ELR (cell line): ENCODE measurements at regions not wholly inside any gene's neighbourhood (a gene's known extent, or its start where the extent isn't known, plus 50 kb on each side); places are given as distances from the start of the nearest gene placed in this dataset.
"Not testable (repeated sequence)": the region's sequence is repeated elsewhere in the genome, so short reads cannot be mapped to it uniquely, and the experiment has no call there.

Source experiments
- DNase-seq: peaks from one replicate; pipeline ENCODE4 v3.0.0-alpha.2; 2015; ENCODE audit warnings: low read depth

DNA sequence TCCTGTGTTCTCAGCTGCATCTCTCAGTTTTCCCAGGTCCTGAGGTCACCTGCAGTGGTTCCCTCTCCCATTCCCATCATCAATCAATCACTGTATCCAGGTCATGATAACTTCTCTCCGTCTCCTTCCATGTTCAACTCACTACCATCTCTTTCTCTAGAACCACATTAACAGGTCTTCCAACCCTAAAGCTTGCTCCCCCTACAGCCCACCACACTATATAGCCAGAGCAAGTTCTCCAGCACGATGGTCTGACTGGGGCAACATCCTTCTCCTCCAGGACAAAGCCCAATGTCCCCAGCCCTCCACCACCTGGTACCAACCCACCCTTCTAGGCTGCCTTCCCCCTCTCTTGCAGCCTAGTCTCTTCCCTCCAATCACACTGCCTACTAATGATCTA is 241.6 kb downstream of the CDK5RAP2 start:
- no peak for DNase-seq

DNA sequence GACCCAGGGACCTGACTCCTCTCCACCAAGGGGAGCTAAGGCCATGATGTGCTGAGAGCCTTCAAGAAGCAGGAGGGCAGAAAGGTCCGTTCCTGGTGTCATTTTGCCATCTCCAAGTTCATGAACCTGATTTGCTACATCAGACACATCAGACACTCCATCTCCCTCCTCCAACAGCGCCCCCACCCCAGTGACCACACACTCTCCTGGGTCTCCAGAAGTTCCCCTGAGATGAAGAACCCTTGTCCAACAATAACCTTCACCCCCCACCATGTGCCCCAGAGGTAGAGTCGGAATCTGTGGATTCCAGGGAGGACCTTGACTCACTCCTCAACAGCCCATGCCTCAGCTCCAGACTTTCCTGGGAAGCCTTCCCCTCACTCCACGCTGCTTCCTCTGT is 242.8 kb downstream of the CDK5RAP2 start:
- DNase-seq, result no peak

DNA sequence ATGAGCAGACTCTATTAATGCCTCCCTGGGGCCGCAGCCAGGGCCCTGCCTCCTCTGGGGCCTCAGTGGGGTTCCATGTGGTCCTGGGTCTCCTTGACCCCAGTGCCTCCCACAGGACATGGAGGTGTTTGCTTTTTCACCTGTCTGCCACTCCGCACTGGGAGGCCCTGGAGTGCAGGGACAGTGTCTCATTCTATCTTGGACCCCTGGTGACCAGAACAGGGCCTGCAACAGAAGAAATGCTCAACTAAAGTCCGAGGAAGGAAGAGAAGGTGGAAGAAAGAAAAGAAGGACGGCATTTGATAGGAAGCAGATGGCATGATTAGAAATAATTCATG is 243.2 kb downstream of the CDK5RAP2 start:
- no peak for DNase-seq

DNA sequence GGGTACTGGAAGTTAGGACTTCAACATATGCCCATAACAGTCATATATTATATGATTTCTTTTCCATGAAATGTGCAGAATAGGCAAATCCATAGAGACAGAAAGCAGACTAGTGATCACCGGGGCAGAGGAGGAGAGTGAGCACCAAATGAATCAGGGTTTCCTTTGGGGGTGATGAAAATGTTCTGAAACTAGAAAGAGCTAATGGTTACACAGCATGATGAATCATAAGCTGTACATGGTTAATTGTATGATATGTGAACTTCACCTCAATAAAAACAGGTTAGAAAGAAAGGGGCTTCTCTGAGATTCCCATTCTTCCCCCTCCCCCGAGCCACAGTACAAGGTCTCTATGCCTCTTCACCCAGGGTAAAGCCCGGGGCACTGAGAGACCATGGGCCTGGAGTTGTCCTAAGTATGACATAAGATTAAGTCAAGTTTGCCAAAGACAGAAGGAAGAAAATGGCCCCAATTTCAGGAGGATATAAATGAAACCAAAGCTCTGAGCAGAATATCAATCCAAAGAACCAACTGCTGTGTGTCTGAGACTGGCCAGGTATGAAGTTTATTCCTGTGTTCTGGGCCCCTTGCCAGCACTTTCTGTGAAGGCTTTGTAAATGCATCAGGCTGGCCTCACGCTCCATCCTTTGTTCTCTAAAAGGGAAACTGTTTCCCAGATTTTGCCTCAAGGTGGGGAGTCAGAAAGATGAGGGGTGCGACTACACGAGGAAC is 243.8 kb downstream of the CDK5RAP2 start:
- DNase-seq, result peak; percentile 34

DNA sequence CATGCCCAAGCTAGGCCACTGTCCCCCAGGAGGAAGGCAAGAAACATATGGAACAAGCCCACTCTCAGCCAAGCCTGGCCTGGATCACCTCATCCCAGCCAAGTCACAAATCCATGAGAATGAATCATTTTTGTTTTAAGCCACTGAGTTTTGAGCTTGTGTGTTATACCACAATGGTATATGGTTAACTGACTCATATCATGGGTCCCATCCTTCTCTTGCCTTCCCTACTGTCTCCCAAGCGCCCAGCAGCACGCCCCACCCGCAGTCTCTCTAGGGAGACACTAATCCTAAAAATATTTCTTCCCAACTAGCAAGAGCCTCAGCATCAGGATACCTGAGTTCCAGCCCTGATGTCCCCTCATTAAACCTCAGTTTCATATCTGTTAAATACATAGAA is 248.1 kb downstream of the CDK5RAP2 start:
- peak; percentile 17 for DNase-seq

DNA sequence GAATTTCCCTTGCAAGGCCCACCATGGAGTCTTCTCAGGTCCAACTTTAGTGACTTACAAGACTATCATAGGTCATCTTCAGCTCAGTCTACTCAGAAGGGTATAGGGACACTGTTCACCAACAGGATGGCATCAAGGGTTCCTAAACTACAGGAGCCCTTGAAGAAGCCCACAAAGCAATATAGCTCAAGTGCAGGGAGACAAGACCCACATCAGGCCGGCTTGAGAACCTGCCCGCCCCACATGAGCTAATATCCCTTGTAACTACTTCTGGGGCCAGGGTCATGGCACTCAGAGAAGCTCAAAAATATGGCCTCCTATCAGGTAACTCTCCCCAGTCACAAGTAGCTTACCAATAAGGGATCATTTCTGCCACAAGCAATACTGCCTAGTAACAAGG is 249.9 kb downstream of the CDK5RAP2 start:
- DNase-seq, result no peak

DNA sequence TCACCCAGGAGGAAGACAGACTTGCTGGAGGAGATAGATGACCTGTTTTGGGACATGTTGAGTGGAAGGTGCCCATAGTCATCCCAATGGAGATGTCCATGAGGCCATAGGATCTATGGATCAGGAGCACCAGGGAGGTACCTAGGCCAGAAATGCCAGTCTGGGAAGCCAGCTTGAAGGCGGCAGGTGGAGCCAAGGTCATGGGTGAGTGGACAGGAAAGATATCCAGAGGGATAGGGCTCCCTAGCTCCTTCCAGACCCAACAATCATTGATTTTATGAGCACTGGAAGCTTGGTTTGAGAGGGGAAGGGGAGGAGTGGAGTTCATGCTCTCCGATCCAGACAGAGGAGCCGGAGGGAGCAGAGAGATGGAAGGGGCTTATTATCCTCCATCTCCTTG is 252.6 kb downstream of the CDK5RAP2 start:
- no peak for DNase-seq

DNA sequence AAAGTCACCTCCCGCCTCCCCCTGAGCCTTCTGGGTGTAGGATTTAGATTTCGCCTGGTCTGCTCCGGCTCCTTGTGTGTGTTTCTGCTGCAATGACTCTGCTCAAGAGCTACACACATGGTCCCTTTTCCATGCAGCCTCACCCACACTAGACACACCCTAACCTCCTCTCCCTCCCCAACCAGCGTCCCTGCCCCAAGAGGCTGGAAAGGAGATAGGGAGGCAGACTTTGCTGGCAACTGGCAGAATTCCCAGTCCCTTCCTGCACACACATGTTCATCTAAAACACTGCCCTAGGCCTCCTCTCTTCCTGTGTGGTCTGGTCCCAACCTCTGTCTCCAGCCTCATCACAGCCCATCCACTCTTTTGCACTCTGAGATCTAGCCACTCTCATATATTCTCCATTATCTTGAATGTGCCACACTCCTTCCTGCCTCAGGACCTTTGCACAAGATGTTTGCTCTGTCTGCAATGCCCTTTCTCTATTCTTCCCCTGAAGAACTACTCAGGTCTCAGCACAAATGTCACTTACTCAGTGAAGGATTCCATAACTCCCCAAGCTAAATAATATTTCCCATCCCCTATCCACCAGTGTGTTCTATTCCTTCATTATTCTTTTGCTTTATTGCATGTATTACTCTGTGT is 253.8 kb downstream of the CDK5RAP2 start:
- DNase-seq, result no peak

DNA sequence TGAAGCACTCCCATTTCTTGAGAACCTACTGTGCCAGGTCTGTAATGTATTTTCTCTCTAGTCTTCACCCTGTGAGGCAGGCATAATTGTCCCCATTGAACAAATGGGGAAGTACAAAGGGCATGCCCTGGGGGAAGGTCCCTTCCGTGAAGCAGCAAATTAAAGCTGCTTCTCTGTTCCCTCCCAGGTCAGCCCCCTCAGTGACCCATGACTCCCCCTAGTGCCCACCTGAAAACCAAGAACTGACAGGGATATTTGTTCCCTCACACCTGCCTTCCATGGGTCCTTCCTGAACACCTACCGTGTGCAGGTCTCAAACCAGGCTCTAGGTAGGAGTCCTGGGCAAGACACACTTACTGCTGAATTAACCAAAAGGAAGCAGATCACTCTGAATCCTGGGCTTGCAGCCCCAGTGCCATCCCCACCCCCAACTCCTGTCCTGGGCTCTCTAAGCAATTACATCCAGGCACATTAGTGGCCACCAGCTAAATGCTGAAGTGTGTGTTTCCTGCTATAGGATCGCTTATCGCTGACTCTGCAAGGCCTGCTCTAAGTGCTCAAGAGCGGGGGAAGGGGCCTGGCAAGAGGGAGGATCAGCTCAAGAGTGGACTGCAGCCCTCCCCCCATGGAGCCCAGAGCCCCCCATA is 254.8 kb downstream of the CDK5RAP2 start:
- no peak for DNase-seq

DNA sequence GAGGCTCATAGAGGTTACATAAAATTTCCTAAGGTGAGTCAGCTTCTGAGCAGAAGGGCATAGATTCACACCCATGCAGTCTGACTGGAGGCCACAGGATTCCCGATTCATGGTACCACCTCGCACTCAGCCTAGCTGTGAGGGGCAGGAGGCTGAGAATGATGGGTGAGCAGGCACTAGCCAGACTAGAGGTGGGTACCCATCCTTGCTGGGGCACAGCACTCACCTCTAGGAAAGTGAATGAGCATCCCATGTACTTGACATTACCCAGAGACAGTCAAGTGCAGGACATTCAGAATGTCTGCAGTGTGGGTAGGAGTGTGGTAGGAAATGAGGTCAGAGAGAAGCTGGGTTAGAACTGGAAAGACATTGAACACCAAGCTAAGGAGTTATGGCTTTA is 255.5 kb downstream of the CDK5RAP2 start:
- no peak for DNase-seq

DNA sequence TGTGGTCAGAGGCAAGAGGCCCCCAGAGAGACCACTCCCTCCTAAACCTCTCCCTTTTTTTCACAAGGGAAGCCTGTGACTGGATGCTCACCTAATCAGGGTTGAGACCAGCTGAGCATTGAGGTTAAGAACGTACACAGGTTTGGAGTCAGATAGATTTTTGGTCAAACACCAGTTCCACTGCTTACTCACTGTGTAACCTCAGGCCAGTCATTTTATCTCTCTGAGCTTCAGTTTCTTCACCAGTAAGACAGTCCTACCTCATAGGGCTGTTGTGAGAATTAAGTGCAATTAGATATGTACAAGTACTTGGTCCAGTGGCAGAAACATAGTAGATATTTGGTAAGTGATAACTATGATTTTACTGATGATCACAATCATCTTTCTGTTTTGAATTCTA is 256.8 kb downstream of the CDK5RAP2 start:
- DNase-seq, result no peak

DNA sequence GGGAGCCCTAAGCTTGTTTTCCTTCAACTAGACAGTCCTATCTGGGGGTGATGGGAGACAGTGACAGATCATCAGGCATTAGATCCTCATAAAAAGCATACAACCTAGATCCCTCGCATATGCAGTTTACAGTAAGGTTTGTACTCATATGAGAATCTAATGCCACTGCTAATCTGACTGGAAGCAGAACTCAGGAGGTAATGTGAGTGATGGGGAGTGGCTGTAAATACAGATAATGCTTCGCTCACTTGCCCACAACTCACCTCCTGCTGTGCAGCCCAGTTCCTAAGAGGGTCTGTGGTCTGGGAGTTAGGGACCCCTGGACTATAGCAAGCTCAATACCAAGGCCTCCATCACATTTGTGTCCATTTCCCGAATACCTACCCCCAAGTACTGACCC is 260.5 kb downstream of the CDK5RAP2 start:
- DNase-seq, result no peak

DNA sequence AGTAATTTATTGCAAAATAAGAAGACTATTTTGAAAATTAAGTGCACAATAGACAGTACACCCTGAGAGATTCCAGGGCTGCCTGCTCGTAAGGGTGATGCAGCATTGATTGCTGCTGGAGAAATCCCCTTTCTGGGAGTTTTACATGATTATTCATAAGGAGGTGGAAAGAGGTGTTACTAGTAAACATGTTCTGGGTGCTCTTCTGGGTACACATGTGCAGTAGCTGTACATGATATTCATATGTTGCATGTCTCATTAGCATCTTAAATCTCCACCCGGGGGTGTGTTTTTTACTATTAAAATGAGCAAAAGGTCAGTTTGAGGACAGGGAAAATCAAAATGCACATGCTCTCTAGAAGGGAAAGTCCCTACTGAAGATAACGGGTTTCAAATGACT is 264.8 kb downstream of the CDK5RAP2 start:
- no peak for DNase-seq

DNA sequence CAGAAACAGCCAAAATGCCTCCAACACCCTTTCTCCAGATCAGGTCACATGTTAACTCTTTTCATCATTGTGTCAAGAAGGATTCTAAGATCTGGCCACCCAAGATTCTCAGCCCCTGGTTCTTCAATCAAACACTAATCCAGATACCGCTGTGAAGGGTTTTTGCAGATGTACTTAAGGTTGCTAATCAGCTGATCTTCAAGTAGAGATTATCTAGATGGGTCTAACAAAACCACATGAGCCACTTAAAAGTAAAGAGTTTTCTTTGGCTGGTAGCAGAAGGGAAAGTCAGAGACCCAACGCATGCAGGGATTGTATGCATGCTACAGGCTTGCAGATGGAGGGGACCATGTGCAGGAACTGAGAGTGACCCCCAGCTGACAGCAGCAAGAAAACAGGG is 267.9 kb downstream of the CDK5RAP2 start:
- DNase-seq, result no peak

DNA sequence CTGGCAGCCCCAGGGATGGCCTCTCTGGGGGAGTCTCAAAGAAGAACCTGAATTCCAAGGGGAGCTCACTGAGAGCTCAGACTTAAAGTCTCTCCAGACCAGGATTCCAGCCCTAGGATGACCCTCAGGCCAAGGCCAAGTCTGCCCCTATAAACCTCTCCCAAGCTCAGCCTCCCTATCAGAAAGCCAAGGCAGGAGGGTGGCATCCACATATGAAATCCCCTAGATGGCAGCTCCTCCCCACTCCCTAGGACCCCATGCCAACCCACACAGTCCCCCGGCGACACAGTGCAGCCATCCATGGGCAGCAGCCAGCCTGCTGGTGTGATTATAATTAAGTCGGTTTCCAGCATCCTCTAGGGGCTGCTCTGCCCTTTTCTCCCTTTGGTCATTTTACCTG is 269.9 kb downstream of the CDK5RAP2 start:
- no peak for DNase-seq

DNA sequence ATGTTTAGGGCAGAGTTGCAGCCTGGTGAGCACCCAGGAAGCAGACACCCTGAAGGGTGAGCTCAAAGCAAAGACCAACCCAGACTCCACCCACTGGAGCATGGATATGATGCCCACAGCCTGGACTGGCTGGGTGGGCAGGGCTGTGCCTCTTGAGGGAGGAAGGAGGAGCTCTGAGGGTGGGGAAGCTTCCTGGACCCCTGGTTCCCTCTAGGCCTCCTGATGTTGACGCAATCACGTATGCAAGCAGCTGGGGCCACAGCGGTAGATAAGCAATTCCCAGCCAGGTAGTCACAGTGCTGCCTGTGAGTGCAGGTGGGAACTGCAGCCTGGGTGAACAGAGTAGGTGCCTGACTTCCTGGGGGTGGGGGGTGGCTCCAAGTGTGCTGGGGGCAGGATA is 271.5 kb downstream of the CDK5RAP2 start:
- DNase-seq, result no peak

DNA sequence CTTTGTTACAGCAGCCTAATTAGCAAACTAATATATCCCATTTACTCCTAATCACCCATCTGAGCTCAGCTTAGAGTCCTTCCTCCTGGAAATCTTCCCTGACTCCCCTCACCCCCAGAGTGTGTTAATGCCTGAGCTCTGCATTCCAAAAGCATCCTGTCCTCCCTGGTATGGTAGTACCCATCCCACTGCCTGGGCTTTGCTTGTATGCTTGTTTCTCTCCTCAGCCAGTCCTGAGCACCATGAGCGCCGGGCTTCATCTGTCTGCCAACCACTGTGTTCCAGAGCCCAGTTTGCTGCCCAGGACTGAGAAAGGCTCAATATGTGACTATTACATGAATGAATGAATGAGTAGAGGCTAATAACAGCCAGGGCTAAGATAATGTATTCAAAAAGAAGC is 272.4 kb downstream of the CDK5RAP2 start:
- DNase-seq, result no peak

DNA sequence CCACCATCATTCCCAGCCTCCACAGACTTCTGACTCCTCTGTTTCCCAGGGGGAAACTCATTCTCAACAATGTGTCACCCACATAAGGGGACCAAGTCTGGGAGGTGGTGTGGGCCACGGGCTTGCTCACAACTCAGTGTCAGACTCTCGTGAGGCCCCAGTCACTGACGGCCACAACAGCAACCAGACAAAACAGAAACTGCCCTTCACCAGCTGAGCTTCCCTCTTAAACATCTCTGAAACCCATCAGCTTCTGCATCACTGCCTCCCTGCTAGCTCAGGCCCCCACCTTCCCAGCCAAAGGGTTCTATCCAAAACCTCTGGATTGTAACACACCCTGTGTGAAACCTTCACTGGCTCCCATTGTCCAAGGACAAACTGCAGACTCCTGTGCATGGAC is 273.4 kb downstream of the CDK5RAP2 start:
- DNase-seq, result no peak

DNA sequence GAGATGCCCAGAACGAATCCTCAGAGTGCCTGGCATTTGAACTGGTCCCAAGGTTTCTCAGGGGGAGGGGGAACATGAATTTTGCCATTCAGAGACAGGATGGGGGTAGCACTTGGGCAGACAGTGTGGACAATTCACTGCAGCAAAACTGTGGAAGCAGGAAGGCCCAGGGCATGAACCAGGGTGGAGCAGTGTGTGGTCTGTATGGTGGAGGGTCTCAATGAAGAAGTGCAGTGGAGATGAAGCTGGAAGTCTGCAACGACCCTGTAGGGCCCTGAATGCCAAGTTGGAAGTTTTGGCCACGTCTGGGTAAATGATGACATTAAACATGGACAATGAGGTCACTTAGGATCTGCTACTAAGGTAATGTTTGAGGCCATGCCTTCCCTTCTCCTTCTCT is 273.9 kb downstream of the CDK5RAP2 start:
- no peak for DNase-seq

DNA sequence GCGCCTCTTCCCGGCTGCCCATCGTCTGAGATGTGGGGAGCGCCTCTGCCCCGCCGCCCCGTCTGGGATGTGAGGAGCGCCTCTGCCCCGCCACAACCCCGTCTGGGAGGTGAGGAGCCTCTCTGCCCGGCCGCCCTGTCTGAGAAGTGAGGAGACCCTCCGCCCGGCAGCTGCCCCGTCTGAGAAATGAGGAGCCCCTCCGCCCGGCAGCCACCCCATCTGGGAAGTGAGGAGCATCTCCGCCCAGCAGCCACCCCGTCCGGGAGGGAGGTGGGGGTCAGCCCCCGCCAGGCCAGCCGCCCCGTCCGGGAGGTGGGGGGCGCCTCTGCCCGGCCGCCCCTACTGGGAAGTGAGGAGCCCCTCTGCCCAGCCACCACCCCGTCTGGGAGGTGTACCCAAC is 275.1 kb downstream of the CDK5RAP2 start:
- not testable (repeated sequence) for DNase-seq

DNA sequence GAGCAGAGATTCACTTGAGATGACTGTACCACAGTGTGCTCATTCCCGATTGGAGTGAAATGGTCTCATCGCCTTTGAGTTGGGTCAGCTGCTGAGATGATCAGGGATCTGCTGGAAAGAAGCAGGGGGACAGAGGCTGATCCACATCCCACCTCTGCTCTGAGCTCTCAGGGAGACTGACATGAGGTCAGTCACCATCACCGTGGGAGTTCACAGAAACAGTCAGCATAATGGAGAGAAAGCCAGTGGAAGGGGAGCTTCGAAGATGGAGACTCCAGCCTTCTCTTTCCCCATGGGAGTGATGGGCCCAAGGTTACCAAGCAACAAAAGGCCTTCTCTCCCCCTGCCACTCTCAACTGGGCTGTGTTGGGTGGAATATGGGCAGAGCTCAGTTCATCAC is 276.4 kb downstream of the CDK5RAP2 start:
- DNase-seq, result no peak

DNA sequence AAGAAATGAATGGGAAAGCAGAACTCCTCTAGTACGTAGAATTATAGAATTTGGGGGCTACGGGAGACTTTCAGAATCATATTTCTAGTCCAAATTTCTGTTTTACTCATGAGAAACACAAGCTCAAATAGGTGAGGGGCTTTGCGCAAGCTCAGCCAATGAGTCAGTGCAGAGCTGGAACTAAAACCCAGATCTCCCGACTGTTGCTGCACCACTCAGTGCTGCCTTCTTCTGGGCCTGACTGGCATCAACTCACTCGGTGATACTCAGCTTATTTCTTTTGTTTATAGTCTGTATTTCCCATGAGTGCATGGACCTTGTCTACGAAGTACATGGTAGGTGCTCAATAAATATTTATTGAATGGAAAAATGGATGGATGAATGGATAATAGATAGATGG is 280.2 kb downstream of the CDK5RAP2 start:
- DNase-seq, result no peak

DNA sequence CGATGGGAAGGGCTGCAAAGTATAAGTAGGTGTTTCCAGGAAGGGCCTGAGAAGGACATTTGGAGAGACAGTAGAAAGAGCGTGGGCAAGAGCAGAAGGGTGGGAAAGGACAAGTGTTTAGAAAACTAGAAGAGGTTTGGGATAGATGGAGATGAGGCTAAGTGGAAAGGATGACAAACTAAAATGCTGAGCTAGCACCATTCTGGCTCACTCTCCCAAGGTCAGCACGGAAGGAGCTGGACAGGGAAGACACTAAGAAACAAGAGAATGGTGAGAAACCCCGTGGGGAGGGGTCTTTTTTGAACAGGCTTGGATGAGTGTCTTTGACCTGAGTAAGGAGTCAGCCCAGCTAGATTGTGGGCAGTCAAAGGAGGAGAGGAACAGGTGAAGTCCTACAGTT is 286.0 kb downstream of the CDK5RAP2 start:
- no peak for DNase-seq

DNA sequence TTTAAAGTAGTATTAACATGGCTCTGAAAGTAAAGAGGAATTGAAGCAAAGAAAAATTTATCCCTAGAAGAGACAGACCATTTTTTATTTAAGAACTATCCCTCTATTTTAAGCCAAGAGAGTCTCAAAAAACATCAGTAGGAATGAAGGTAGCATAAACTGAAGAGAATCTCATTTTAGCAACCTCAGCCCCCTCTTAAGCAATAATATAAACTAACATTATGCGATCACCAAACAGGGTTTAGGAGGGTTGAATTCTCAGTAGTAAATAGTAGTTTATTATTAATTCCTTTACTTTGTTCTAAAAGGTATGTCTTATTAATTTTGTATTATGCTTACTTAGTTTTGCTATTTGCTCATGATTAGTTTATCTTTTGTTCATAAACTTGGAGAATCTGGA is 287.4 kb downstream of the CDK5RAP2 start:
- no peak for DNase-seq
